A673 (cell line): ENCODE measurements at regions not wholly inside any gene's neighbourhood (a gene's known extent, or its start where the extent isn't known, plus 50 kb on each side); places are given as distances from the start of the nearest gene placed in this dataset.
A peak's percentile ranks its signal among the peaks of the same experiment; 100 is the strongest.

ENCODE experiments used
- BruUV-seq: library from RNA; stranded (reverse); fragments of 400-500 nt; replicated peaks from 2 replicates; lab custom pipeline; 2021; lab: Mats Ljungman, UMichigan
- CTCF ChIA-PET: fragments of 300-600 bp; sonication (Branson Sonifier 250); formaldehyde crosslinking; loops from one replicate; lab custom pipeline; 2022; ENCODE audit warnings: antibody characterized with exemption; lab: Charles Lee
- POLR2A ChIA-PET: fragments of 300-600 bp; sonication (Branson Sonifier 250); formaldehyde crosslinking; loops from one replicate; lab custom pipeline; 2022; ENCODE audit warnings: antibody characterized with exemption; ENCODE audit not compliant: low non-redundant PET; lab: Charles Lee
- DNase-seq: peaks from one replicate; pipeline ENCODE4 v3.0.0-alpha.2; 2015; ENCODE audit warnings: low spot score
- H3K27ac ChIP-seq: fragments of 200-600 bp; sonication (generic); 2 replicates; pipeline ENCODE4 v1.5.1; 2016; ENCODE audit warnings: mixed run types, low read depth, mild to moderate bottlenecking, mixed read lengths, antibody characterized with exemption, low read length; ENCODE audit not compliant: poor library complexity, severe bottlenecking
- H3K27me3 ChIP-seq: fragments of 200-600 bp; sonication (generic); replicated peaks from 2 replicates; pipeline ENCODE4 v1.6.1; 2017; ENCODE audit warnings: mixed run types, low read depth, mild to moderate bottlenecking, mixed read lengths, antibody characterized with exemption, low read length; ENCODE audit not compliant: insufficient read depth, poor library complexity
- H3K36me3 ChIP-seq: fragments of 200-600 bp; sonication (generic); 2 replicates; pipeline ENCODE4 v1.6.1; 2016; ENCODE audit warnings: mixed run types, mild to moderate bottlenecking, mixed read lengths, antibody characterized with exemption, low read length; ENCODE audit not compliant: insufficient read depth, poor library complexity, severe bottlenecking
- H3K4me1 ChIP-seq: fragments of 200-600 bp; sonication (generic); 2 replicates; pipeline ENCODE4 v1.6.1; 2017; ENCODE audit warnings: mixed run types, mild to moderate bottlenecking, mixed read lengths, antibody characterized with exemption, low read length; ENCODE audit not compliant: insufficient read depth, poor library complexity, severe bottlenecking
- H3K4me3 ChIP-seq: fragments of 200-600 bp; sonication (generic); 2 replicates; pipeline ENCODE4 v1.5.1; 2016; ENCODE audit warnings: low read depth, mixed run types, mild to moderate bottlenecking, mixed read lengths, low read length; ENCODE audit not compliant: poor library complexity, severe bottlenecking
- H3K9me3 ChIP-seq: fragments of 200-600 bp; sonication (generic); 2 replicates; pipeline ENCODE4 v1.6.1; 2016; ENCODE audit warnings: mixed run types, low read depth, mild to moderate bottlenecking, mixed read lengths, antibody characterized with exemption, low read length; ENCODE audit not compliant: poor library complexity, severe bottlenecking
- CTCF ChIP-seq: fragments of 300-800, 200-600 bp; sonication (generic); conservative IDR thresholded peaks from 2 replicates; pipeline ENCODE4 v1.5.1; 2017; ENCODE audit warnings: low read depth, mild to moderate bottlenecking, antibody characterized with exemption, low read length, moderate library complexity, mixed read lengths
- EZH2 ChIP-seq: fragments of 200-600 bp; sonication (generic); IDR thresholded peaks from 2 replicates; pipeline ENCODE4 v1.6.1; 2017; ENCODE audit warnings: borderline replicate concordance, low read depth, mild to moderate bottlenecking, mixed read lengths, antibody characterized with exemption, low read length; ENCODE audit not compliant: poor library complexity, severe bottlenecking
- intact Hi-C: fragments of 100-400 bp; cut with micrococcal nuclease; formaldehyde crosslinking; loops from one replicate; pipeline ENCODE4 v1.10.0; 2022; ENCODE audit not compliant: unreplicated experiment

GRCh38 chr2:100757621-100758394 is 62.1 kb upstream of the NPAS2 start:
- TF ChIP-seq EZH2 = no peak
- no peak for TF ChIP-seq CTCF
- H3K9me3 ChIP-seq = no peaks in the 10 kb centered on the region
- ChIA-PET POLR2A (no interaction called here), CTCF (no interaction called here)
- H3K27ac ChIP-seq = no peak overlapping the region
- no peaks in the 10 kb centered on the region for H3K4me1 ChIP-seq
- intact Hi-C loops = no loop called here
- no TSS peak for BruUV-seq
- no peaks in the 10 kb centered on the region for H3K36me3 ChIP-seq
- H3K4me3 ChIP-seq = no peak overlapping the region
- H3K27me3 ChIP-seq = no peaks in the 10 kb centered on the region
- DNase-seq = peak; percentile 33

- TF ChIP-seq CTCF (no peak), EZH2 (no peak)
- H3K4me1 ChIP-seq = no peaks in the 10 kb centered on the region
- DNase-seq = no peak
- H3K9me3 ChIP-seq = no peaks in the 10 kb centered on the region
- no TSS peak for BruUV-seq
- no peaks in the 10 kb centered on the region for H3K27me3 ChIP-seq
- no peak overlapping the region for H3K27ac ChIP-seq
- H3K4me3 ChIP-seq = no peak overlapping the region
- intact Hi-C loops = no loop called here
- CTCF ChIA-PET = no interaction called here
- POLR2A ChIA-PET = no interaction called here
- H3K36me3 ChIP-seq = no peaks in the 10 kb centered on the region
These were observed 60.0 kb upstream of the NPAS2 start for GRCh38 chr2:100759901-100760300.

GRCh38 chr2:100761365-100761764 is 58.6 kb upstream of the NPAS2 start:
- H3K27ac ChIP-seq = no peak overlapping the region
- CTCF ChIA-PET = no interaction called here
- no peak for DNase-seq
- no peaks in the 10 kb centered on the region for H3K36me3 ChIP-seq
- H3K9me3 ChIP-seq = no peaks in the 10 kb centered on the region
- no peaks in the 10 kb centered on the region for H3K27me3 ChIP-seq
- peaks cover 9% of the 10 kb centered on the region for H3K4me1 ChIP-seq
- TF ChIP-seq CTCF (no peak), EZH2 (no peak)
- POLR2A ChIA-PET = no interaction called here
- BruUV-seq = no TSS peak
- no peak overlapping the region for H3K4me3 ChIP-seq
- intact Hi-C loops = no loop called here
